ENCODE measurements at regions not wholly inside any gene's neighbourhood (a gene's known extent, or its start where the extent isn't known, plus 50 kb on each side); places are given as distances from the start of the nearest gene placed in this dataset.

GRCh38 chr7:12765431-12766100, 78.1 kb downstream of the ARL4A start:
- no peak overlapping the region for H3K9ac ChIP-seq
- peak; percentile 44 for DNase-seq
- H3K4me3 ChIP-seq = no peak overlapping the region
- WGBS, 2 experiments (ENCODE audit: low coverage in 1 of 2, low lambda C conversion rate in 2 of 2, missing lambda C conversion rate in 2 of 2) = 38 to 42% methylated on average over 2 of the region's 2 CpGs
- H3K9me3 ChIP-seq (ENCODE audit: low read depth) = no peaks in the 10 kb centered on the region
- no peaks in the 10 kb centered on the region for H3K9me2 ChIP-seq (ENCODE audit: insufficient read depth)
- no peaks in the 10 kb centered on the region for H3K79me2 ChIP-seq (ENCODE audit: insufficient read depth)
- no peaks in the 10 kb centered on the region for H3K36me3 ChIP-seq (ENCODE audit: low read depth)
- H3K27ac ChIP-seq = peak overlapping the region; percentile 15; the same call in 1 of the 2 replicates
- H3K4me1 ChIP-seq (ENCODE audit: insufficient read depth) = peaks cover 37% of the 10 kb centered on the region
- no peaks in the 10 kb centered on the region for H4K20me1 ChIP-seq (ENCODE audit: insufficient read depth)
- H3K4me2 ChIP-seq (ENCODE audit: unreplicated experiment) = peak overlapping the region; percentile 21
- TF ChIP-seq EZH2phosphoT487 (IDR thresholded peaks at IDR 0.05; ENCODE audit: insufficient read depth, low read depth) (no peak), EZH2 (IDR thresholded peaks at IDR 0.05; ENCODE audit: insufficient read depth, poor library complexity, severe bottlenecking) (no peak)
- H3F3A ChIP-seq (ENCODE audit: insufficient read depth) = 0 out of 2 replicates have a peak, but pooled peaks cover 23% of the 10 kb centered on the region
- H3K27me3 ChIP-seq (replicated peaks; ENCODE audit: insufficient read depth) = no peaks in the 10 kb centered on the region
- H2AFZ ChIP-seq = peak overlapping the region; percentile 45; the same call in 1 of the 2 replicates
- in situ Hi-C loops (cut with MboI) = no loop called here

- in situ Hi-C loops (cut with MboI) = no loop called here
- Histone ChIP-seq H3K9me2 (ENCODE audit: insufficient read depth) (no peaks in the 10 kb centered on the region), H3F3A (ENCODE audit: insufficient read depth) (0 out of 2 replicates have a peak, but pooled peaks cover 23% of the 10 kb centered on the region), H3K4me2 (ENCODE audit: unreplicated experiment) (no peak overlapping the region), H4K20me1 (ENCODE audit: insufficient read depth) (no peaks in the 10 kb centered on the region), H3K4me1 (ENCODE audit: insufficient read depth) (peaks cover 43% of the 10 kb centered on the region), H3K36me3 (ENCODE audit: low read depth) (no peaks in the 10 kb centered on the region), H2AFZ (peak overlapping the region; percentile 45; the same call in 1 of the 2 replicates), H3K9ac (no peak overlapping the region), H3K27ac (no peak overlapping the region), H3K79me2 (ENCODE audit: insufficient read depth) (no peaks in the 10 kb centered on the region), H3K9me3 (ENCODE audit: low read depth) (no peaks in the 10 kb centered on the region), H3K27me3 (replicated peaks; ENCODE audit: insufficient read depth) (no peaks in the 10 kb centered on the region), H3K4me3 (no peak overlapping the region)
- TF ChIP-seq EZH2 (IDR thresholded peaks at IDR 0.05; ENCODE audit: insufficient read depth, poor library complexity, severe bottlenecking) = no peak
- TF ChIP-seq EZH2phosphoT487 (IDR thresholded peaks at IDR 0.05; ENCODE audit: insufficient read depth, low read depth) = no peak
- DNase-seq = no peak
Measured at GRCh38 chr7:12766416-12766815, 79.0 kb downstream of the ARL4A start.

- no peaks in the 10 kb centered on the region for H3K9me3 ChIP-seq (ENCODE audit: low read depth)
- H3K4me1 ChIP-seq (ENCODE audit: insufficient read depth) = peaks cover 48% of the 10 kb centered on the region
- in situ Hi-C loops (cut with MboI) = no loop called here
- H3K79me2 ChIP-seq (ENCODE audit: insufficient read depth) = no peaks in the 10 kb centered on the region
- H3K9ac ChIP-seq = no peak overlapping the region
- H2AFZ ChIP-seq = no peak overlapping the region
- H3K4me2 ChIP-seq (ENCODE audit: unreplicated experiment) = no peak overlapping the region
- TF ChIP-seq EZH2 (IDR thresholded peaks at IDR 0.05; ENCODE audit: insufficient read depth, poor library complexity, severe bottlenecking) = no peak
- no peak for TF ChIP-seq EZH2phosphoT487 (IDR thresholded peaks at IDR 0.05; ENCODE audit: insufficient read depth, low read depth)
- H3K4me3 ChIP-seq = no peak overlapping the region
- H3F3A ChIP-seq (ENCODE audit: insufficient read depth) = 0 out of 2 replicates have a peak, but pooled peaks cover 23% of the 10 kb centered on the region
- WGBS, 2 experiments (ENCODE audit: low coverage in 1 of 2, low lambda C conversion rate in 2 of 2, missing lambda C conversion rate in 2 of 2) = 45 to 52% methylated on average over 1 of the region's 1 CpG
- H3K27me3 ChIP-seq (replicated peaks; ENCODE audit: insufficient read depth) = no peaks in the 10 kb centered on the region
- no peaks in the 10 kb centered on the region for H3K36me3 ChIP-seq (ENCODE audit: low read depth)
- DNase-seq = no peak
- no peak overlapping the region for H3K27ac ChIP-seq
- H3K9me2 ChIP-seq (ENCODE audit: insufficient read depth) = no peaks in the 10 kb centered on the region
- H4K20me1 ChIP-seq (ENCODE audit: insufficient read depth) = no peaks in the 10 kb centered on the region
Measured at GRCh38 chr7:12768948-12769347, 81.5 kb downstream of the ARL4A start.

- H4K20me1 ChIP-seq (ENCODE audit: insufficient read depth) = no peaks in the 10 kb centered on the region
- 36 to 68% methylated on average over 1 of the region's 1 CpG for WGBS, 2 experiments (ENCODE audit: low coverage in 1 of 2, low lambda C conversion rate in 2 of 2, missing lambda C conversion rate in 2 of 2)
- H3K9me2 ChIP-seq (ENCODE audit: insufficient read depth) = no peaks in the 10 kb centered on the region
- H3K27ac ChIP-seq = no peak overlapping the region
- no peaks in the 10 kb centered on the region for H3K79me2 ChIP-seq (ENCODE audit: insufficient read depth)
- H3K9ac ChIP-seq = no peak overlapping the region
- peak overlapping the region; percentile 9 for H3K4me2 ChIP-seq (ENCODE audit: unreplicated experiment)
- peak; percentile 46 for DNase-seq
- 0 out of 2 replicates have a peak, but pooled peaks cover 22% of the 10 kb centered on the region for H3F3A ChIP-seq (ENCODE audit: insufficient read depth)
- no peak overlapping the region for H3K4me3 ChIP-seq
- no peaks in the 10 kb centered on the region for H3K36me3 ChIP-seq (ENCODE audit: low read depth)
- H3K4me1 ChIP-seq (ENCODE audit: insufficient read depth) = peaks cover 48% of the 10 kb centered on the region
- TF ChIP-seq EZH2phosphoT487 (IDR thresholded peaks at IDR 0.05; ENCODE audit: insufficient read depth, low read depth) = no peak
- no peak for TF ChIP-seq EZH2 (IDR thresholded peaks at IDR 0.05; ENCODE audit: insufficient read depth, poor library complexity, severe bottlenecking)
- in situ Hi-C loops (cut with MboI) = no loop called here
- H2AFZ ChIP-seq = no peak overlapping the region
- no peaks in the 10 kb centered on the region for H3K27me3 ChIP-seq (replicated peaks; ENCODE audit: insufficient read depth)
- no peaks in the 10 kb centered on the region for H3K9me3 ChIP-seq (ENCODE audit: low read depth)
Measured at GRCh38 chr7:12769444-12769843, 82.0 kb downstream of the ARL4A start.

Data from GM23248 (cell line).